SW 1271 (cell line): ENCODE measurements at regions not wholly inside any gene's neighbourhood (a gene's known extent, or its start where the extent isn't known, plus 50 kb on each side); places are given as distances from the start of the nearest gene placed in this dataset.

ENCODE experiments used
- DNase-seq, 2 experiments: peaks; one replicate each; lab custom pipeline; 2025; lab: John Stamatoyannopoulos, UW

- no peak for DNase-seq
Observed at GRCh38 chr13:74966814-74967424, 515.0 kb downstream of the TBC1D4 start.

- DNase-seq: no peak
Observed at GRCh38 chr13:74966275-74966674, 515.7 kb downstream of the TBC1D4 start.

GRCh38 chr13:74945637-74946036 is 536.3 kb downstream of the TBC1D4 start:
- no peak for DNase-seq

GRCh38 chr13:74931698-74932433 is 550.1 kb downstream of the TBC1D4 start:
- no peak for DNase-seq

GRCh38 chr13:74930402-74931165 is 551.4 kb downstream of the TBC1D4 start:
- DNase-seq: no peak

- DNase-seq: no peak
Observed at GRCh38 chr13:74929436-74929835, 552.5 kb downstream of the TBC1D4 start.

- DNase-seq: no peak
Observed at GRCh38 chr13:74927823-74928222, 554.1 kb downstream of the TBC1D4 start.

- DNase-seq: no peak
Observed at GRCh38 chr13:74922963-74923362, 559.0 kb downstream of the TBC1D4 start.

GRCh38 chr13:74921326-74921725 is 560.6 kb downstream of the TBC1D4 start:
- DNase-seq: no peak

GRCh38 chr13:74920920-74921319 is 561.0 kb downstream of the TBC1D4 start:
- no peak for DNase-seq

GRCh38 chr13:74920361-74920760 is 561.6 kb downstream of the TBC1D4 start:
- no peak for DNase-seq

GRCh38 chr13:74919914-74920313 is 562.1 kb downstream of the TBC1D4 start:
- no peak for DNase-seq

GRCh38 chr13:74912898-74913297 is 569.1 kb downstream of the TBC1D4 start:
- DNase-seq: no peak

- no peak for DNase-seq
Observed at GRCh38 chr13:74910415-74910814, 571.6 kb downstream of the TBC1D4 start.

- no peak for DNase-seq
Observed at GRCh38 chr13:74907788-74908187, 574.2 kb downstream of the TBC1D4 start.

- DNase-seq: no peak
Observed at GRCh38 chr13:74904556-74904955, 577.4 kb downstream of the TBC1D4 start.

GRCh38 chr13:74895042-74895796 is 586.8 kb downstream of the TBC1D4 start:
- DNase-seq: no peak

GRCh38 chr13:74892096-74892495 is 589.9 kb downstream of the TBC1D4 start:
- no peak for DNase-seq

GRCh38 chr13:74891610-74892009 is 590.4 kb downstream of the TBC1D4 start:
- peak in 1 of 2 experiments; percentile 19 for DNase-seq

- DNase-seq: no peak
Observed at GRCh38 chr13:74889321-74889720, 592.6 kb downstream of the TBC1D4 start.

GRCh38 chr13:74886502-74886901 is 595.5 kb downstream of the TBC1D4 start:
- DNase-seq: no peak

GRCh38 chr13:74883834-74884233 is 598.1 kb downstream of the TBC1D4 start:
- DNase-seq: no peak
